ENCODE measurements at regions not wholly inside any gene's neighbourhood (a gene's known extent, or its start where the extent isn't known, plus 50 kb on each side); places are given as distances from the start of the nearest gene placed in this dataset.

GRCh38 chr20:19001177-19001576 lies 187.6 kb downstream of the SCP2D1 start:
- DNase-seq = no peak

GRCh38 chr20:19003366-19004336 lies 190.1 kb downstream of the SCP2D1 start:
- no peak for DNase-seq

- DNase-seq = no peak
Measured at GRCh38 chr20:19004975-19005374, 191.4 kb downstream of the SCP2D1 start.

GRCh38 chr20:19008497-19008896 lies 194.9 kb downstream of the SCP2D1 start:
- DNase-seq = no peak

GRCh38 chr20:19009081-19009688 lies 195.6 kb downstream of the SCP2D1 start:
- no peak for DNase-seq

GRCh38 chr20:19012676-19013075 lies 199.1 kb downstream of the SCP2D1 start:
- no peak for DNase-seq

GRCh38 chr20:19013907-19014306 lies 198.5 kb upstream of the SLC24A3 start:
- DNase-seq = no peak

- peak; percentile 84 for DNase-seq
Measured at GRCh38 chr20:19015351-19016139, 196.9 kb upstream of the SLC24A3 start.

GRCh38 chr20:19016140-19016497 lies 196.3 kb upstream of the SLC24A3 start:
- DNase-seq = no peak

GRCh38 chr20:19017104-19017690 lies 195.2 kb upstream of the SLC24A3 start:
- no peak for DNase-seq

GRCh38 chr20:19018881-19019280 lies 193.6 kb upstream of the SLC24A3 start:
- no peak for DNase-seq

GRCh38 chr20:19019734-19020364 lies 192.6 kb upstream of the SLC24A3 start:
- no peak for DNase-seq

GRCh38 chr20:19021406-19022117 lies 190.9 kb upstream of the SLC24A3 start:
- no peak for DNase-seq

- no peak for DNase-seq
Measured at GRCh38 chr20:19022118-19022575, 190.3 kb upstream of the SLC24A3 start.

- DNase-seq = no peak
Measured at GRCh38 chr20:19022791-19023448, 189.5 kb upstream of the SLC24A3 start.

- DNase-seq = no peak
Measured at GRCh38 chr20:19024296-19025035, 188.0 kb upstream of the SLC24A3 start.

- no peak for DNase-seq
Measured at GRCh38 chr20:19025430-19026120, 186.9 kb upstream of the SLC24A3 start.

GRCh38 chr20:19026121-19026878 lies 186.1 kb upstream of the SLC24A3 start:
- no peak for DNase-seq

All from retina (tissue), 1 donor.